VCaP (cell line): ENCODE measurements at regions not wholly inside any gene's neighbourhood (a gene's known extent, or its start where the extent isn't known, plus 50 kb on each side); places are given as distances from the start of the nearest gene placed in this dataset.

Source experiments
- H3K27ac ChIP-seq: fragments of 450-650 bp; 2 replicates; pipeline ENCODE4 v1.5.1; 2017
- TF ChIP-seq, protein P1 (sequence below): fragments of 450-650 bp; conservative IDR thresholded peaks from 2 replicates; pipeline ENCODE4 v1.5.1; 2017; ENCODE audit warnings: mild to moderate bottlenecking, moderate library complexity

DNA sequence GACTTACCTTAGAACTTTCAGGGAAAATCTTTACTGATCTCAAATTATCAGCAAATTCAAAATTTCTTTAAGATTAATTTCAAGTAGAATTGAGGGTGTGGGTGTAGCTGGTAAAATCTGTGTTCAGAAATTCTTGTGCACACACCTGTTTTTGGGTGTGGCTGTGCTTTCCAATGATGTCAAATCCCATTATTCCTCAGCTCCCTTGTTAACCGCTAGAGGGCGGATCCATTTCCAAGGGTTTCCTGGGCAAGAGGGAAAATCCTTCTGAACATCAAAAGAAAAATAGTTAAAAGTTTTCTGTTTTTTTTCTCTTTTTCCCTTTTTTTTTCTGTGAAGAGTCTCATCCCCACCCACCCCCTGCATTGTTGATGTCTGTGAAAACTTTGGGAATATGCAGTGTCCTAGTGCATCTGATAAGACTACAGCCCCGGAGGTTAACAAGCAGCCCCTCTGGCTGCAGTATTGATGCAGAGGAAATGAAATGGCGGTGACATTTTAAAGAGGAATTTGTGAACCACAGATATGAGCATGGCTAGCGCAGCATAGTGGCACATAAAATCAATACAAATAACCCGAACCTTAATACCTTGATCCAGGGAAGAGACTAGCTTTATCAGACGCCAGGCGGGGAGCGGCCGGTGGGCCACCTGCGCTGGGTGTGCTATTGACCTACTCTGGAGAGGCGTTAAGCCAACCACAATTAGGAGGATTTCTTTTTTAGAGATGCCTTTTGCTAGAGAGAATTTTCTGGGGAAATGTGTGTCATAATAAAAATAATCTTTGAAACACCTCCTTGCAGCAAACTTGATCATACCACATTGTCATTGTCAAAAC, 130.9 kb downstream of the FOXA2 start:
- peak overlapping the region; percentile 46 for H3K27ac ChIP-seq
- TF ChIP-seq, protein P1, sequence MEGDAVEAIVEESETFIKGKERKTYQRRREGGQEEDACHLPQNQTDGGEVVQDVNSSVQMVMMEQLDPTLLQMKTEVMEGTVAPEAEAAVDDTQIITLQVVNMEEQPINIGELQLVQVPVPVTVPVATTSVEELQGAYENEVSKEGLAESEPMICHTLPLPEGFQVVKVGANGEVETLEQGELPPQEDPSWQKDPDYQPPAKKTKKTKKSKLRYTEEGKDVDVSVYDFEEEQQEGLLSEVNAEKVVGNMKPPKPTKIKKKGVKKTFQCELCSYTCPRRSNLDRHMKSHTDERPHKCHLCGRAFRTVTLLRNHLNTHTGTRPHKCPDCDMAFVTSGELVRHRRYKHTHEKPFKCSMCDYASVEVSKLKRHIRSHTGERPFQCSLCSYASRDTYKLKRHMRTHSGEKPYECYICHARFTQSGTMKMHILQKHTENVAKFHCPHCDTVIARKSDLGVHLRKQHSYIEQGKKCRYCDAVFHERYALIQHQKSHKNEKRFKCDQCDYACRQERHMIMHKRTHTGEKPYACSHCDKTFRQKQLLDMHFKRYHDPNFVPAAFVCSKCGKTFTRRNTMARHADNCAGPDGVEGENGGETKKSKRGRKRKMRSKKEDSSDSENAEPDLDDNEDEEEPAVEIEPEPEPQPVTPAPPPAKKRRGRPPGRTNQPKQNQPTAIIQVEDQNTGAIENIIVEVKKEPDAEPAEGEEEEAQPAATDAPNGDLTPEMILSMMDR = peak; percentile 93

DNA sequence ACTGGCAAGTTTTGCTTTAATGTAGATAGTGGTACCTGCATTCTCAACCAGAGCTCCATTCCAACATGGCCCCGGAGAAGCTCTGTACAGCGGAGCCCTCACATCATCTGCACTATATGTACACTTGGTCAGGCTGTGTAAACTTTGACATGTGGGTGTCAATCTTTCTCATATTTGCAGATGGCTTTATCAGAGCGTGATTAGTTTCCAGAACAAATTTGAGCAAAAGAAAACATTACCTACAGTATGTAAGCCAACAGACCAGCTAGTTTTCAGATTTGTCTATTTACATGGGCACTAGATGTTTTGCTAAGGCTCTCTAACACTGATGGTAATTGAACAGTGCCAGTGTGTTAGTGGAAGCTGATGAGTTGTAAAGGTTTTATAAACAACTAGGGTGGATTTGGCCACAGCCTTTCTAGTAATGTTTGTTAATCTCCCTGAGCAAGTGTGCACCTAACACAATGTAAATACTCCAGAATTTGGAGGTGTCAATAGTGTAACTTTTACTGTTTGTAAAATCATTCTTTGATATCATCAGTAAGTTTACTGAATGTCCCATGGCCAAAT, 131.8 kb downstream of the FOXA2 start:
- peak overlapping the region; percentile 46 for H3K27ac ChIP-seq

DNA sequence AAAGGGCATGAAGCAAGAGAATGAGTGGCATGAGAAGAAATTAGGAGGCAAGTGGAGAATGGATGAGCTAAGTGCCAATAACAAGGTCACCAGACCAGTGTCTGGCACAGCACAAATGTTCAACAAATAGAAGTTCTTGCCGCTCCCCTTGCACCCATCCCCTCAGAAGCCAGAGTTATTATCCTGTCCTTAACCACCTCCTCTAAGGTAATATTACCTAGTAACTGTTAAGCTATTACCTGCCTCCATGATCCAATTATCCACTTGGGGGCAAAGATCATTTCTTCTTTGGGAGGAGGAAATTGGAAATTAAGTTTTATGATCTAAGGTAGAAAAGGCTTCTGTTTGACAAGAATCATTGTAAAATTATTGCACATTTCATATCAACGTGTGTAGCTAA, 133.8 kb downstream of the FOXA2 start:
- TF ChIP-seq, protein P1 = no peak
- H3K27ac ChIP-seq = no peak overlapping the region; the same call in 1 of the 2 replicates

More for the DNA sequence above, 131.8 kb downstream of the FOXA2 start:
- TF ChIP-seq, protein P1 = no peak

DNA sequence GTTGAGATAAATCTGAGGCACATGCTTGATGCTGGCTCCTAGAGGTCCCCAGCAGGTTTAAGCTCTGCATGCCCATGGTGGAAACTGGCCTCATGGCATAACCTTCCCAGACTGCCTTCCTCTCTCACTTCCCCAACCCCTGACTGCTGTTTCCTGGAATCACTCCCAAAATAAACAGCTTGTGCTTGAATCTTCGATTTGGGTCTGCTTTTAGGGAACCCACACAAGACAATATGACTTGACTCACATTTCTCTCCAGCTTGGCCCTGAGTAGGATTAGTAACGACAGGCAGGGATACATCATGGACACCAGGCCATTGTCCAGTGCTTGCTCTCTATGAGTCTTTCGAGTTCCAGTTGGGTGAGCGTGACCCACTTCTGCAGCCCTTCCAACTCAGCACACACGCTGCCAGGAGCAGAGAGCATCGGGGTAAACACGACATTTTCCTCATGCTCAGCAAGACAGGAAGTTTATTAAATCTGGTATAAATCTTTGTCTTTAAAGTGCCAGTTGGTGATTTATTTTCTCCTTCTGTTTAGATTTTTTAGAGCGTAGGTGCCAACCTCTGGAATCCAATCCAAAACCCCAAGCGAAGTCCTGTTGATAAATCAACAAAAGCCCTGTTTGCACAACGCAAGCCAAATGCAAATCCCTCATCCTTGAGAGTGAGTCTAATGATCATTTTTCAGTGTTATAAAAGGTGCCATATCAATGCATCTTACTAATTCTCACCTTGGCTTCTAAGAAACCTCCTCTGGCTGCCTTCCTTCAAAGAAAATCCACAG, 135.0 kb downstream of the FOXA2 start:
- TF ChIP-seq, protein P1 = no peak

DNA sequence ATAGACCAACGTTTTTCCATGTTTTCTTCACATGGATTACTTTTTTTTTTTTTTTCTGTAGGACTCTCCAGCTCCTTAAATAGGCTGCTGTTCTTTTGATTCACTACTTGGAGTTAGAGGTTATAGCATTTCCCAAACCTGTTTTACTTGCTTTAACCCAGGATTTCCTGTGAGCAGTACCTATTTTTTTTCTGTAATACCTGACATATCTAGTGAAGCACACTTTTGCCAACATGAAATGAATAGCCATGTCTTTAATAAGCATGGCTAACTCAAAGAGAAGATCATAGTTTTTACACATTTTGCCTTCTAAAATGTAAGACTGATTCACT, 137.0 kb downstream of the FOXA2 start:
- TF ChIP-seq, protein P1 = no peak
- H3K27ac ChIP-seq = peak overlapping the region; percentile 51

More for the DNA sequence above, 135.0 kb downstream of the FOXA2 start:
- peak overlapping the region; percentile 50 for H3K27ac ChIP-seq

DNA sequence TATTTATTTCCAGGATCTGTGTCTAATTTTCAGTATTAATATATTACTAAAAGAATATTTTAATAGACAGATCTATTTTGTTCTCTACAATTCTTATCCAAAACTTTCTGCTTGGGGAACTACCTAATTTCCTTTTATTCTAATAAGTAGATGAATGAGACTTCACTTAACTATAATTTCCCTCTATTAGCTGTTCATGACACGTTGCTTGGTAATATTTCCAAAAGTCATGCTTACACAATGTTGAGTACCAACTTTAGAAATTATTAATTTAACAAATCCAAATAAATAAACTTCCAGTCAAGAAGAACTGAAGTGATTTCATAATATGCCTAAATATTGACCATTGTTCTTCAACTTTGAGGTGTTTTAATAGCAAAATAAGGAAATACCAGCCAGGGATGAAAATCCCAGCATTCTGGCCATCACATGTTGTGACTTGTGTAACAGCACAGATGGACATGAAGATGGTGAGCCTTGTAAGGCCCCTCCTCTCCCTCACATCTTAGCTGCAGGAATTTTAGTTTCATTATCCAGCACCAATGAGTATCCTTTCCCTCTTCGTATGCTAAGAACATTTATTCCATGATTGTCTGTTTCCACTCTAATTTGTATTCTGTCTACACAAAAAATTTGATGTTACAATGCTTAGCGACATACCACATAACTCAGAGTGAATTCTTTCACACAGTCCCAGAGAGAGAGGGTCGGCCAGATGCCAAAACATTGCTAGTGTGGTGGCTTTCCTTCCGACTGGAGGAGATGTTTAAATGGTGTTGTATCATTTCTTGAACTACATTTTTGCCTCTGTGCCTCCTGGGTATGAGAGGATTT, 137.5 kb downstream of the FOXA2 start:
- peak overlapping the region; percentile 51 for H3K27ac ChIP-seq
- TF ChIP-seq, protein P1 = no peak
